IMR-90 (cell line): ENCODE measurements at regions not wholly inside any gene's neighbourhood (a gene's known extent, or its start where the extent isn't known, plus 50 kb on each side); places are given as distances from the start of the nearest gene placed in this dataset.

Experiments used
- ATAC-seq: fragments of 200-7000 bp; cut with Tn5 transposase; 2 replicates; pipeline ENCODE4 v1.9.1; 2020; ENCODE audit warnings: low read depth, mild to moderate bottlenecking, moderate library complexity
- BruUV-seq: library from RNA; stranded (reverse); fragments of 400-500 nt; replicated peaks from 2 replicates; lab custom pipeline; 2021; lab: Mats Ljungman, UMichigan
- CTCF ChIA-PET: fragments of 300-600 bp; formaldehyde crosslinking; extraction: SDS; loops from one replicate; lab custom pipeline; 2021; ENCODE audit warnings: antibody characterized with exemption; lab: Yijun Ruan, JAX
- POLR2A ChIA-PET: fragments of 300-600 bp; sonication (Branson Sonifier 250); formaldehyde crosslinking; loops from one replicate; lab custom pipeline; 2022; ENCODE audit warnings: antibody characterized with exemption; ENCODE audit not compliant: unreplicated experiment; lab: Charles Lee
- DNase-seq: peaks from one replicate; pipeline ENCODE4 v3.0.0; 2013
- H2AFZ ChIP-seq: replicated peaks from 2 replicates; pipeline ENCODE3; 2013; ENCODE audit warnings: low read length, mild to moderate bottlenecking; ENCODE audit not compliant: poor library complexity
- H2AK5ac ChIP-seq: 2 replicates; pipeline ENCODE4 v1.6.1; 2013; ENCODE audit warnings: low read depth, low read length, inconsistent platforms
- H2AK9ac ChIP-seq: replicated peaks from 2 replicates; pipeline ENCODE3; 2013; ENCODE audit warnings: mild to moderate bottlenecking, low read depth, low read length, moderate library complexity; ENCODE audit not compliant: poor library complexity
- H2BK120ac ChIP-seq: 2 replicates; pipeline ENCODE4 v1.6.1; 2013; ENCODE audit warnings: low read depth, low read length, inconsistent platforms
- H2BK15ac ChIP-seq: 3 replicates; pipeline ENCODE4 v1.6.1; 2013; ENCODE audit warnings: low read depth, low read length, inconsistent platforms
- H2BK20ac ChIP-seq: 2 replicates; pipeline ENCODE4 v1.6.1; 2013; ENCODE audit warnings: low read depth, mild to moderate bottlenecking, inconsistent platforms, low read length, moderate library complexity
- H2BK5ac ChIP-seq: 2 replicates; pipeline ENCODE4 v1.6.1; 2013; ENCODE audit warnings: mild to moderate bottlenecking, low read depth, low read length, inconsistent platforms; ENCODE audit not compliant: poor library complexity, severe bottlenecking
- H3K14ac ChIP-seq: replicated peaks from 2 replicates; pipeline ENCODE4 v1.6.1; 2013; ENCODE audit warnings: low read depth, low read length, inconsistent platforms
- H3K18ac ChIP-seq: 2 replicates; pipeline ENCODE4 v1.6.1; 2013; ENCODE audit warnings: low read depth, low read length, control low read depth
- H3K23ac ChIP-seq: 2 replicates; pipeline ENCODE4 v1.6.1; 2013; ENCODE audit warnings: low read depth, low read length, inconsistent platforms
- H3K27ac ChIP-seq: 2 replicates; pipeline ENCODE4 v1.5.1; 2013; ENCODE audit warnings: mild to moderate bottlenecking, control low read depth, low read length; ENCODE audit not compliant: insufficient read depth
- H3K27me3 ChIP-seq: 2 replicates; pipeline ENCODE4 v1.6.1; 2013; ENCODE audit warnings: low read length; ENCODE audit not compliant: control insufficient read depth, insufficient read depth
- H3K36me3 ChIP-seq: 2 replicates; pipeline ENCODE4 v1.6.1; 2013; ENCODE audit warnings: low read length, mixed read lengths; ENCODE audit not compliant: control insufficient read depth, insufficient read depth
- H3K4ac ChIP-seq: 2 replicates; pipeline ENCODE4 v1.6.1; 2013; ENCODE audit warnings: low read depth, low read length, inconsistent platforms
- H3K4me1 ChIP-seq: 2 replicates; pipeline ENCODE4 v1.6.1; 2013; ENCODE audit warnings: low read length, mixed read lengths; ENCODE audit not compliant: control insufficient read depth, insufficient read depth
- H3K4me2 ChIP-seq: 2 replicates; pipeline ENCODE4 v1.6.1; 2013; ENCODE audit warnings: low read depth, mild to moderate bottlenecking, control low read depth, low read length, moderate library complexity
- H3K4me3 ChIP-seq: 2 replicates; pipeline ENCODE4 v1.5.1; 2013; ENCODE audit warnings: low read depth, mild to moderate bottlenecking, control low read depth, low read length, moderate library complexity; ENCODE audit not compliant: insufficient read depth
- H3K56ac ChIP-seq: 2 replicates; pipeline ENCODE4 v1.6.1; 2013; ENCODE audit warnings: low read length, inconsistent platforms; ENCODE audit not compliant: insufficient read depth; ENCODE audit errors: extremely low read depth
- H3K79me1 ChIP-seq, 2 experiments: 2 replicates each; pipeline ENCODE4 v1.6.1; 2013; ENCODE audit warnings: low read length in 2 of 2, inconsistent platforms in 1 of 2, low read depth in 1 of 2
- H3K9ac ChIP-seq: 2 replicates; pipeline ENCODE4 v1.6.1; 2013; ENCODE audit warnings: low read depth, low read length, control low read depth
- H3K9me1 ChIP-seq: 2 replicates; pipeline ENCODE4 v1.6.1; 2013; ENCODE audit warnings: low read length, inconsistent platforms; ENCODE audit not compliant: insufficient read depth
- H3K9me3 ChIP-seq: 2 replicates; pipeline ENCODE4 v1.6.1; 2013; ENCODE audit warnings: low read length; ENCODE audit not compliant: control insufficient read depth, insufficient read depth
- H4K20me1 ChIP-seq: 2 replicates; pipeline ENCODE4 v1.6.1; 2013; ENCODE audit warnings: low read length, inconsistent platforms; ENCODE audit not compliant: insufficient read depth
- H4K5ac ChIP-seq: 2 replicates; pipeline ENCODE4 v1.6.1; 2013; ENCODE audit warnings: mild to moderate bottlenecking, low read depth, low read length, control low read depth
- H4K8ac ChIP-seq, 2 experiments: 2 replicates each; pipeline ENCODE4 v1.6.1; 2013; ENCODE audit warnings: low read depth in 2 of 2, low read length in 2 of 2, control low read depth in 1 of 2, inconsistent platforms in 1 of 2
- H4K91ac ChIP-seq: 2 replicates; pipeline ENCODE4 v1.6.1; 2013; ENCODE audit warnings: low read depth, low read length, inconsistent platforms; ENCODE audit not compliant: insufficient read depth
- BHLHE40 ChIP-seq: fragments of 150-350 bp; IDR thresholded peaks from 2 replicates; pipeline ENCODE4 v1.6.1; 2016; ENCODE audit warnings: mild to moderate bottlenecking, low read depth, low read length
- CEBPB ChIP-seq: IDR thresholded peaks from 2 replicates; pipeline ENCODE4 v1.6.1; 2012; ENCODE audit warnings: low read depth, low read length, improper control_type of control experiment
- CHD1 ChIP-seq: IDR thresholded peaks from 2 replicates; pipeline ENCODE4 v1.6.1; 2012; ENCODE audit warnings: low read depth, low read length, improper control_type of control experiment
- CTCF ChIP-seq: conservative IDR thresholded peaks from 2 replicates; pipeline ENCODE4 v1.5.1; 2012; ENCODE audit warnings: mild to moderate bottlenecking, low read depth, low read length, improper control_type of control experiment
- ELK1 ChIP-seq: fragments of 150-350 bp; IDR thresholded peaks from 2 replicates; pipeline ENCODE4 v1.6.1; 2016; ENCODE audit warnings: low read depth, mild to moderate bottlenecking, low read length, moderate library complexity, borderline replicate concordance
- MAZ ChIP-seq: IDR thresholded peaks from 2 replicates; pipeline ENCODE4 v1.6.1; 2012; ENCODE audit warnings: low read depth, mild to moderate bottlenecking, low read length, improper control_type of control experiment, moderate library complexity, borderline replicate concordance
- MXI1 ChIP-seq: IDR thresholded peaks from 2 replicates; pipeline ENCODE4 v1.6.1; 2012; ENCODE audit warnings: low read depth, mild to moderate bottlenecking, low read length, moderate library complexity, borderline replicate concordance
- NFE2L2 ChIP-seq: fragments of 150-350 bp; IDR thresholded peaks from 2 replicates; pipeline ENCODE4 v1.6.1; 2016; ENCODE audit warnings: low read depth, mild to moderate bottlenecking, low read length
- RAD21 ChIP-seq: IDR thresholded peaks from 2 replicates; pipeline ENCODE4 v1.6.1; 2012; ENCODE audit warnings: low read length, improper control_type of control experiment
- RCOR1 ChIP-seq: IDR thresholded peaks from 2 replicates; pipeline ENCODE4 v1.6.1; 2012; ENCODE audit warnings: mild to moderate bottlenecking, low read length, improper control_type of control experiment; ENCODE audit not compliant: insufficient replicate concordance
- WGBS, 2 experiments: methylation state at CpG; one replicate each; pipeline versions ENCODE4 v1.1.5 to v1.1.7; 2013; ENCODE audit warnings: missing lambda C conversion rate in 2 of 2; ENCODE audit not compliant: insufficient read length in 1 of 2; ENCODE audit errors: extremely low coverage in 2 of 2; 5-methylcytosine and 5-hydroxymethylcytosine counted together
- dilution Hi-C: fragments of 300-500 bp; cut with HindIII; formaldehyde crosslinking; loops from one replicate; pipeline ENCODE4 v1.14.3; 2018; ENCODE audit warnings: low sequenced_read_pairs; ENCODE audit not compliant: unreplicated experiment
- in situ Hi-C: fragments of 300-500 bp; cut with MboI; formaldehyde crosslinking; loops from 3 replicates; pipeline ENCODE4 v1.14.3; 2019; ENCODE audit warnings: low sequenced_read_pairs, inconsistent platforms, mixed read lengths
- intact Hi-C: fragments of 100-400 bp; cut with micrococcal nuclease; formaldehyde crosslinking; loops from 2 replicates; pipeline ENCODE4 v1.10.0; 2022

- Histone ChIP-seq H3K9me3 (peaks cover 4% of the 10 kb centered on the region), H3K27ac (no peak overlapping the region), H3K4me1 (no peaks in the 10 kb centered on the region), H3K4me2 (no peak overlapping the region), H3K14ac (no peak overlapping the region), H4K20me1 (no peaks in the 10 kb centered on the region), H3K27me3 (peaks cover 3% of the 10 kb centered on the region), H4K91ac (no peak overlapping the region), H2BK5ac (no peak overlapping the region), H3K79me1 (no peaks in the 10 kb centered on the region), H3K4ac (no peak overlapping the region), H4K5ac (no peak overlapping the region), H2BK15ac (no peak overlapping the region), H3K4me3 (no peak overlapping the region), H3K18ac (no peak overlapping the region), H2AK9ac (no peak overlapping the region), H2BK120ac (no peak overlapping the region), H4K8ac (no peak overlapping the region), H3K9me1 (no peaks in the 10 kb centered on the region), H2AFZ (no peak overlapping the region), H3K9ac (no peak overlapping the region), H2AK5ac (no peak overlapping the region), H3K56ac (no peak overlapping the region), H3K36me3 (no peaks in the 10 kb centered on the region), H2BK20ac (no peak overlapping the region), H3K23ac (no peak overlapping the region)
- no CpG with 5 or more reads among the region's 2 CpGs for WGBS, 2 experiments
- in situ Hi-C loops = no loop called here
- dilution Hi-C loops = no loop called here
- no TSS peak for BruUV-seq
- ChIA-PET POLR2A (no interaction called here), CTCF (interaction anchor here (0.9 kb wide), 1 partner anchor 41 kb away, joined by 3 read pairs; no protein-coding TSS in a partner anchor)
- no peak for DNase-seq
- intact Hi-C loops = no loop called here
- ATAC-seq = no peak
- TF ChIP-seq RCOR1 = no peak
- no peak for TF ChIP-seq ELK1
- TF ChIP-seq NFE2L2 = no peak
- no peak for TF ChIP-seq CTCF
- no peak for TF ChIP-seq BHLHE40
- TF ChIP-seq RAD21 = no peak
- no peak for TF ChIP-seq MAZ
- no peak for TF ChIP-seq CHD1
- no peak for TF ChIP-seq MXI1
- no peak for TF ChIP-seq CEBPB
Measured at GRCh38 chr3:193014902-193015301, 97.2 kb upstream of the MB21D2 start.
